ENCODE measurements at regions not wholly inside any gene's neighbourhood (a gene's known extent, or its start where the extent isn't known, plus 50 kb on each side); places are given as distances from the start of the nearest gene placed in this dataset.

DNA sequence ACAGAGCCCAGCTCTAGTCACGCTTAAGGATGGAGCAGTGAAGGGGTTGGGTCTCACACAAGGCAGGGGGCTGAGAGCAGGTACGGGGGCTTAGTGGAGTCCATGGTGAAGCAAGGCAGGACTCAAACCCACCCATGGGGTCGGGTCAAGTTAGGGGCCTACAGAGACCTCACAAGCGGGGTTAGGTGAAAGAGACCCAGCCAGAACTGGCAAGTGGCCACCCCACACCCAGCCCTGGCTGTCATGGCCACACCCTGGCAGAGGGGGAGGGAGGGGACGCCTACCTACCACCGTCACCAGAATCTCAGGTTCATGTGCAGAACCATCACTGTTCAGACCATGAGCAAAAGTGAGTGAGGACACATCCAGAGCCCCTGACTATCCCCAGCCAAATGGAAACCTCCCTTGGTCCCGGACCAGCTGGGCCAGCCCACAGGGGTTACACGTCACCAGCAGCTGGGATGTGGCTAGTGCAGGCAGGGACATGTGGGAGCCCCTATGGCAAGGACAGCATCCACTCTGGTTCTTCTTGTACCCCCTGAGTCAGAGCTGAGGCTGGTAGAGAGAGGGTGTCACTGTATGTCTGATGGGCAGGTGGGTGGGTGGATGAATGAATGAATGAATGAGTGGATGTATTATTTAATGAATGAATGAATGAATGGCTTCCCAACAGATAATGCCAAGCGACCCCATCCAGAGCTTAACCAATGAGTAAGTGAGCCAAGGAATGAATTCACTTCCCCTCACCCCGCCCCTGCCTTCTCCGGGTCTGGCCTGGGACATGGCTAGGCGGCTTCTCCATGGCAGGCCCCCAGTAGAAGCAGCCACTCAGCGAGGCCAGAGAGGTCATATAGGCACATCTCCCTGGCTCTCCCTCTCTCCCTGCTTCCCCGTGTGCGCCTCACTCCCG, 681.6 kb downstream of the TBC1D22A start:
- Histone ChIP-seq H3K4me3 (ENCODE audit: insufficient read depth, low read depth, low read length, poor library complexity, severe bottlenecking) (no peak overlapping the region), H3K27ac (ENCODE audit: insufficient read depth, low read length, poor library complexity, severe bottlenecking) (no peak overlapping the region), H3K4me1 (ENCODE audit: control insufficient read depth, insufficient read depth, low read length, poor library complexity, severe bottlenecking) (no peaks in the 10 kb centered on the region), H3K9me3 (ENCODE audit: control insufficient read depth, low read length) (peaks cover 6% of the 10 kb centered on the region), H3K27me3 (replicated peaks; ENCODE audit: control insufficient read depth, insufficient read depth, low read length, poor library complexity, severe bottlenecking) (no peaks in the 10 kb centered on the region), H3K36me3 (ENCODE audit: control insufficient read depth, insufficient read depth, low read length) (no peaks in the 10 kb centered on the region)
- DNase-seq: no peak

DNA sequence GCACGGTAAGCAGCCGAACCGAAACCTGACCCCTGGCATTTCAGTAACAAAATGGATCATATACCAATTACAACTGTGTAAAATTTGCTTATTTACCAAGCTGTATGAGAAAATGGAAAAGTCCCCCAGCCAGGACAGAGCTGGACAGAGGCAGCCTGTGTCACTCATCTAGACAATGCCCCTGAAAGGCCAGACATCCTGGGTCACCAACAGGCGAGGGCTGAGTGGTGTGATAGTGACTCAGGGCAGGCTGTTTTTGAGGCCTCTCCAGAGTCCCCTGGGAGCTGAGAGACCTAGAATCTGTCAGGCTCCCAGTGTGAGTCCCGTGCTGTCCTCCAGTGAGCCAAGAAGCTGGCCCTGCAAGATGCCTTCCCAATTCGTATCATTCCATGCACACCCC, 680.4 kb downstream of the TBC1D22A start:
- DNase-seq: no peak
- peaks cover 6% of the 10 kb centered on the region for H3K9me3 ChIP-seq (ENCODE audit: control insufficient read depth, low read length)

DNA sequence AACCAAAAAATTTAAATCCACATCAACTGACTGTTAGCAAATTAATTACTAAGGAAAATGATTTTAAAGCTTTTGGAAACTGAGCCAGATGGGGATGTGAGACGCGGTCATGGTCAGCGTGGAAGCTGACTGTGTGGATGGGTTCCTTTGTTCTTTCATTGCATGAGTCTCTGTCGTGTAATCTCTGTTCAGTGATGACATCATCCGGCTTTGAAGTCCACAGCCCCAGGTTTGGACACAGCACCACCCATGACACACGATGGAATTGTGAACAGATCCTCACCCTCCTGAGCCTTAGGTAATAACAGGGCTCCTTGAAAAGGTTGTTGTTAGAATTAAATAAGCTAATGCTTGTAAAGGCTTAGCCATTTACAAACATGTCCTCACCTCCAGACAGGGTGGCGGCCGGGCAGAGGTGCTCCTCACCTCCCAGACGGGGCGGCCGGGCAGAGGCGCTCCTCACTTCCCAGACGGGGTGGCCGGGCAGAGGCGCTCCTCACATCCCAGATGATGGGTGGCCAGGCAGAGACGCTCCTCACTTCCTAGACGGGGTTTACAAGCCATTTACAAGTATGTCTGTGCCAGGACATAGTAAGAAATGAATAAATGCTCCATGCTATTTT, 677.3 kb downstream of the TBC1D22A start:
- no peaks in the 10 kb centered on the region for H3K27me3 ChIP-seq (replicated peaks; ENCODE audit: control insufficient read depth, insufficient read depth, low read length, poor library complexity, severe bottlenecking)
- DNase-seq: no peak
- no peak overlapping the region for H3K4me3 ChIP-seq (ENCODE audit: insufficient read depth, low read depth, low read length, poor library complexity, severe bottlenecking)
- H3K4me1 ChIP-seq (ENCODE audit: control insufficient read depth, insufficient read depth, low read length, poor library complexity, severe bottlenecking): no peaks in the 10 kb centered on the region
- H3K9me3 ChIP-seq (ENCODE audit: control insufficient read depth, low read length): peaks cover 6% of the 10 kb centered on the region
- no peaks in the 10 kb centered on the region for H3K36me3 ChIP-seq (ENCODE audit: control insufficient read depth, insufficient read depth, low read length)
- no peak overlapping the region for H3K27ac ChIP-seq (ENCODE audit: insufficient read depth, low read length, poor library complexity, severe bottlenecking)

More for the DNA sequence above, 680.4 kb downstream of the TBC1D22A start:
- Histone ChIP-seq H3K4me3 (ENCODE audit: insufficient read depth, low read depth, low read length, poor library complexity, severe bottlenecking) (no peak overlapping the region), H3K27me3 (replicated peaks; ENCODE audit: control insufficient read depth, insufficient read depth, low read length, poor library complexity, severe bottlenecking) (no peaks in the 10 kb centered on the region), H3K36me3 (ENCODE audit: control insufficient read depth, insufficient read depth, low read length) (no peaks in the 10 kb centered on the region), H3K27ac (ENCODE audit: insufficient read depth, low read length, poor library complexity, severe bottlenecking) (no peak overlapping the region), H3K4me1 (ENCODE audit: control insufficient read depth, insufficient read depth, low read length, poor library complexity, severe bottlenecking) (no peaks in the 10 kb centered on the region)

GRCh38 chr22:47437636-47438035, 675.2 kb downstream of the TBC1D22A start:
- H3K9me3 ChIP-seq (ENCODE audit: control insufficient read depth, low read length): peaks cover under 1% of the 10 kb centered on the region
- no peaks in the 10 kb centered on the region for H3K27me3 ChIP-seq (replicated peaks; ENCODE audit: control insufficient read depth, insufficient read depth, low read length, poor library complexity, severe bottlenecking)
- DNase-seq: no peak
- H3K27ac ChIP-seq (ENCODE audit: insufficient read depth, low read length, poor library complexity, severe bottlenecking): no peak overlapping the region
- no peaks in the 10 kb centered on the region for H3K4me1 ChIP-seq (ENCODE audit: control insufficient read depth, insufficient read depth, low read length, poor library complexity, severe bottlenecking)
- H3K36me3 ChIP-seq (ENCODE audit: control insufficient read depth, insufficient read depth, low read length): no peaks in the 10 kb centered on the region
- H3K4me3 ChIP-seq (ENCODE audit: insufficient read depth, low read depth, low read length, poor library complexity, severe bottlenecking): no peak overlapping the region

- H3K27me3 ChIP-seq (replicated peaks; ENCODE audit: control insufficient read depth, insufficient read depth, low read length, poor library complexity, severe bottlenecking): no peaks in the 10 kb centered on the region
- no peaks in the 10 kb centered on the region for H3K4me1 ChIP-seq (ENCODE audit: control insufficient read depth, insufficient read depth, low read length, poor library complexity, severe bottlenecking)
- H3K4me3 ChIP-seq (ENCODE audit: insufficient read depth, low read depth, low read length, poor library complexity, severe bottlenecking): no peak overlapping the region
- no peaks in the 10 kb centered on the region for H3K9me3 ChIP-seq (ENCODE audit: control insufficient read depth, low read length)
- no peak overlapping the region for H3K27ac ChIP-seq (ENCODE audit: insufficient read depth, low read length, poor library complexity, severe bottlenecking)
- DNase-seq: no peak
- no peaks in the 10 kb centered on the region for H3K36me3 ChIP-seq (ENCODE audit: control insufficient read depth, insufficient read depth, low read length)
These were observed 674.7 kb downstream of the TBC1D22A start for GRCh38 chr22:47437110-47437509.

GRCh38 chr22:47435826-47436225, 673.4 kb downstream of the TBC1D22A start:
- H3K9me3 ChIP-seq (ENCODE audit: control insufficient read depth, low read length): no peaks in the 10 kb centered on the region
- H3K27ac ChIP-seq (ENCODE audit: insufficient read depth, low read length, poor library complexity, severe bottlenecking): no peak overlapping the region
- DNase-seq: no peak
- no peaks in the 10 kb centered on the region for H3K4me1 ChIP-seq (ENCODE audit: control insufficient read depth, insufficient read depth, low read length, poor library complexity, severe bottlenecking)
- no peak overlapping the region for H3K4me3 ChIP-seq (ENCODE audit: insufficient read depth, low read depth, low read length, poor library complexity, severe bottlenecking)
- H3K36me3 ChIP-seq (ENCODE audit: control insufficient read depth, insufficient read depth, low read length): no peaks in the 10 kb centered on the region
- H3K27me3 ChIP-seq (replicated peaks; ENCODE audit: control insufficient read depth, insufficient read depth, low read length, poor library complexity, severe bottlenecking): no peaks in the 10 kb centered on the region

GRCh38 chr22:47435204-47435487, 672.7 kb downstream of the TBC1D22A start:
- H3K27me3 ChIP-seq (replicated peaks; ENCODE audit: control insufficient read depth, insufficient read depth, low read length, poor library complexity, severe bottlenecking): no peaks in the 10 kb centered on the region
- H3K4me1 ChIP-seq (ENCODE audit: control insufficient read depth, insufficient read depth, low read length, poor library complexity, severe bottlenecking): no peaks in the 10 kb centered on the region
- H3K36me3 ChIP-seq (ENCODE audit: control insufficient read depth, insufficient read depth, low read length): no peaks in the 10 kb centered on the region
- H3K9me3 ChIP-seq (ENCODE audit: control insufficient read depth, low read length): no peaks in the 10 kb centered on the region
- no peak overlapping the region for H3K4me3 ChIP-seq (ENCODE audit: insufficient read depth, low read depth, low read length, poor library complexity, severe bottlenecking)
- no peak overlapping the region for H3K27ac ChIP-seq (ENCODE audit: insufficient read depth, low read length, poor library complexity, severe bottlenecking)
- DNase-seq: no peak

- Histone ChIP-seq H3K4me3 (ENCODE audit: insufficient read depth, low read depth, low read length, poor library complexity, severe bottlenecking) (no peak overlapping the region), H3K4me1 (ENCODE audit: control insufficient read depth, insufficient read depth, low read length, poor library complexity, severe bottlenecking) (no peaks in the 10 kb centered on the region), H3K27ac (ENCODE audit: insufficient read depth, low read length, poor library complexity, severe bottlenecking) (no peak overlapping the region), H3K36me3 (ENCODE audit: control insufficient read depth, insufficient read depth, low read length) (no peaks in the 10 kb centered on the region), H3K9me3 (ENCODE audit: control insufficient read depth, low read length) (no peaks in the 10 kb centered on the region), H3K27me3 (replicated peaks; ENCODE audit: control insufficient read depth, insufficient read depth, low read length, poor library complexity, severe bottlenecking) (no peaks in the 10 kb centered on the region)
- DNase-seq: no peak
These were observed 672.1 kb downstream of the TBC1D22A start for GRCh38 chr22:47434336-47435203.

DNA sequence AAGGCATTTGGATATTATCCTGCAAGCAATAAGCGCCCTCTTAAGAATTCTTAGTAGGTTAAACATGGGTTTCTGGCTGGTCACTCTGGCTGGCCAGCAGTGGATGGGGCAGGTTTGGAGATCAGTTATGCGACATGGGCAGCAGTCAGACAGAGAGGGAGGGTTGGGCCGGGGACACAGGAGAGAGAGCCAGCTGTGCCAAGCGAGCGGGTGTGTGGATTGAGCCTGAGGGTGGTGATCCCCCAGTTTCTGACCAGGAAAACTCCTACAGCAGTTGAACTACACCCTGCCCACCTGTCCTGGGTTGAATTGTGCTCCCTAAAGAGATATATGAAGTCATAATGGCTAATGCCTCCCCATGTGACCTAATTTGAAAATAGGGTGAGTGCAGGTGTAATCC, 671.2 kb downstream of the TBC1D22A start:
- Histone ChIP-seq H3K4me3 (ENCODE audit: insufficient read depth, low read depth, low read length, poor library complexity, severe bottlenecking) (no peak overlapping the region), H3K27ac (ENCODE audit: insufficient read depth, low read length, poor library complexity, severe bottlenecking) (no peak overlapping the region), H3K9me3 (ENCODE audit: control insufficient read depth, low read length) (no peaks in the 10 kb centered on the region), H3K4me1 (ENCODE audit: control insufficient read depth, insufficient read depth, low read length, poor library complexity, severe bottlenecking) (no peaks in the 10 kb centered on the region), H3K27me3 (replicated peaks; ENCODE audit: control insufficient read depth, insufficient read depth, low read length, poor library complexity, severe bottlenecking) (no peaks in the 10 kb centered on the region), H3K36me3 (ENCODE audit: control insufficient read depth, insufficient read depth, low read length) (no peaks in the 10 kb centered on the region)
- DNase-seq: no peak

- H3K27me3 ChIP-seq (replicated peaks; ENCODE audit: control insufficient read depth, insufficient read depth, low read length, poor library complexity, severe bottlenecking): no peaks in the 10 kb centered on the region
- H3K36me3 ChIP-seq (ENCODE audit: control insufficient read depth, insufficient read depth, low read length): no peaks in the 10 kb centered on the region
- DNase-seq: no peak
- H3K4me3 ChIP-seq (ENCODE audit: insufficient read depth, low read depth, low read length, poor library complexity, severe bottlenecking): no peak overlapping the region
- no peak overlapping the region for H3K27ac ChIP-seq (ENCODE audit: insufficient read depth, low read length, poor library complexity, severe bottlenecking)
- H3K9me3 ChIP-seq (ENCODE audit: control insufficient read depth, low read length): no peaks in the 10 kb centered on the region
- H3K4me1 ChIP-seq (ENCODE audit: control insufficient read depth, insufficient read depth, low read length, poor library complexity, severe bottlenecking): no peaks in the 10 kb centered on the region
These were observed 670.2 kb downstream of the TBC1D22A start for GRCh38 chr22:47432683-47433082.
